Stimulated activated CD8-positive, alpha-beta memory T cell treated with anti-CD3 and anti-CD28 coated beads, Interleukin-4, amount 100 ng/mL, for 1 hour (primary cell): ENCODE measurements at regions not wholly inside any gene's neighbourhood (a gene's known extent, or its start where the extent isn't known, plus 50 kb on each side); places are given as distances from the start of the nearest gene placed in this dataset.

Experiments used
- DNase-seq, 2 donors: peaks; one replicate each; pipeline ENCODE4 v3.0.0-alpha.2; 2020; ENCODE audit warnings: low read depth in 2 of 2, low spot score in 1 of 2

DNA sequence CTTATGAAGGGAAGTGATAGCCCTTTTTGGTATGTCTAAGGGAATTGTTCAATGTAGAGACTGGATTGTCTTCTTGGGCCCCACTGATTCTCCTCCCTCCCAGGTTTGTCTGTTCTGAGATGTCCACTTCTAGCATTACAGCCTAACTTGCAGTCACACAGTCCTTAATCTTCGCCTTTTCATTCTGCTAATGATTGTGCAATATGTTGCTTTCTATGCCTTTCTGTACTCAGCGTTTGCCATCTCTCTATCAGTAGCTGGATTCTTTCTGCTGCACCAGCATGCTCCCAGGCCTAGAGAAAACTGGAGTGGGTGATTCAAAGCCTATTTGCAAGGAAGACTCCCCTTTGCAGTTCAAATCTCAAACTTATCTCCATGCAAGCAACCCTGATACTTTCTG, 307.5 kb upstream of the DACH1 start:
- no peak for DNase-seq

- no peak for DNase-seq
Measured at GRCh38 chr13:72170571-72170970, 303.6 kb upstream of the DACH1 start.

DNA sequence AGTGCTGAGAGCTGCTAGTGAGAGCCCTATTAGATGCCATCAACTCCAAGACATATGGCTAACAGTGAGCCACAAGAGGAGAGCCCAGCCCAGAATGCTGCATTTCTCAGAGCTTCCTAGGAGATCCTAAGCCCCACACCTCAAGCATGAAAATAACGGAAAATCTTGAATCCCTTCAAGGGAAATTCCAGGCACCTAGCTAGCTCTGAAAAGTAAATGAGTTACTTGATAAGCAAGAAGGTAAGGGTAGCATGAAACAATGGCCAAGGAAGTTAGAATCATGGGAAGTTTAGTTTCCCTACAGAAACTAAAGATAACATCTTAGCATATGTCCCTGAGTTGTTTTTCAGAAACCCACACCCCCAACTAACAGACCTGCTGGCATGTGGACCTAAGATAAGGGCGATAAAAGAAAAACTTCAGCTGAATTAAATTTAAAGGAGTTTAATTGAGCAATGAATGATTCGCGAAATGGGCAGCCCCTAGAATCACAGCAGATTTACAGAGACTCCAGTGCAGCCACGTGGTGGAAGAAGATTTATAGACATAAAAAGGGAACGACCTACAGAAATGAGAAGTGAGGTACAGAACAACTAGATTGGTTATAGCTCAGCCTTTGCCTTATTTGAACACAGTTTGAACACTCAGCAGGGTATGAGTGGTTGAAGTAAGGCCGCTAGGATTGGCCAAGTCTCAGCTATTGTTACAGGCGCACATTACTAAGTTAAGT, 301.3 kb upstream of the DACH1 start:
- DNase-seq = no peak

DNA sequence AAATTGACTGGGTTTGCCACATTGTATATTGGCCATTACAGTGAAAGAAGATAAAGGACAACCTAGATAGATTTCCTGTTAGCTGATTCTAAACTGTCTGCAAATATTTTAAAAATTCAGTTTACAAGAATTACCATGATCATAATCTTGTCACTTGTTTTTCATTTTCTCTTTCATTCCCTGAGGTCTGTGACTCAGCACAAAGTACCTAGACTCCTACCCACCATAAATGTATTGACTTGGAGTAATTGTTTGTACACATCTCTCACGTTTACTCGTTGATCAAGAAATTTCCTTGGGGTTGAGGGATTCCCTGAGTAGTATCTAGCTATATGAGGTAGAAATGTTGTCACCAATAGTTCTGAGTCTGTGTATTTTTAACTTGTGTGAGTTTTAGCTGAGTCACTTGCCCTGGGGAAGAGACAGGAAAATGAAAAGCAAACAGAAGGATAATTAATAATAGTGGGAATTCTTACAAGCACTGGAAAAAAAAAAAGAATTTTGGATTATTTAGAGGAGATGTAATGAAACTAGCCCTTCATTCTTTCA, 299.2 kb upstream of the DACH1 start:
- DNase-seq = no peak

DNA sequence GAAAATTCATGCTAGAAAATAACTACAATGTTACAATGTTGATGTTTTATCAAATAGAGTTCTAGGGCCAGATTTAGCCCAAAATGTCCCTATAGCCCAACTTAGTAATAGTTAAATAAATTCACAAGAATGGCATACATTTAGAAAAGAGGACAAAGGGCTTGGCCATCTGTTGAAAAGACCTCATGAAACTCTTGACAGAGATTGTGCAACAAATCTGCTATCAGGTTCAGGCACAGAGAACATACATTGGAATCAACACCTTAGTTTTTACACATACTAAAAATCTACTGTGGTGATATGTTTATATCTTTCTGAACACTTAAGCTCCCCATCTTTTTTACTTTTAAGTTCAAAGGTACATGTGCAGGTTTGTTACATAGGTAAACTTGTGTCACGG, 298.3 kb upstream of the DACH1 start:
- DNase-seq = no peak

GRCh38 chr13:72164811-72165210, 297.8 kb upstream of the DACH1 start:
- no peak for DNase-seq

GRCh38 chr13:72163678-72164077, 296.7 kb upstream of the DACH1 start:
- DNase-seq = no peak

GRCh38 chr13:72160977-72161376, 294.0 kb upstream of the DACH1 start:
- DNase-seq = no peak

DNA sequence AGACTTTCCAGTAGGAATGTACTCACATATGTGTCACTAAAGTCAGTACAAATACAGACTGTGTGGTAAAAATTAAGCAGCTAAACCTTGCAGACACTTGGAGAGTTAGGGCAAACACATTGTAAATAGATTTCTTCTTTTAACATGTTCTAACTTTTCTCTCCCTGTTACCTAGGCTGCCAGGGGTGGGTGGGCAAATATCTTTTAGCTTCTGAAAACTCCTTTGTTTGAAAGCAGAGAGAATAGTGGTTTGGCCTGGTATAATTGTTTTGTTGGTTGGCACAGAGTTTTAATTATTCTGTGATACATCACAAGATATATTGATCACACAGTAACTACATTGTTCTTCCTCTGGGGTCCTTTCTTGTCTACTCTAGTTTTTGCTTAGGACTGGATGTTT, 289.8 kb upstream of the DACH1 start:
- no peak for DNase-seq

GRCh38 chr13:72153272-72153671, 286.3 kb upstream of the DACH1 start:
- no peak for DNase-seq

- DNase-seq = no peak
Measured at GRCh38 chr13:72151241-72151640, 284.2 kb upstream of the DACH1 start.

DNA sequence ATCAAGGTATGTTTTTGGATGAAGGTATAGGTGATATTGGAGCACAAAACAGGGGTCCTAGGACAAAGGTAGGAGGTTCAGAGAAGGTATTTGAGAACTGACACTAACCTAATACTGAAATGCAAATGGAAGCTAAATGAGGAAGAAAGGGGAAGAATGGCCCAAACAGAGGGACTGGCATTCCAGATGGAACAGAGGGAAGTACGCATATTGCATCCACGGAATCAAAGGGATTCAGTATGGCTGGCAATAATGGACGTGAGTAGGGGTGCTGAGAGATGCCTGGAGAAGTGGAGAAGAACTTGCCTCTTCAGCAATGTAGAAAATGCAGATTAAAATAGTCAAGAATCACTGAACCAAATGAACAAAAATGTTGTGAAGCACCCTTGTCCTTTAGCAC, 283.5 kb upstream of the DACH1 start:
- DNase-seq = no peak

GRCh38 chr13:72149701-72150100, 282.7 kb upstream of the DACH1 start:
- no peak for DNase-seq

DNA sequence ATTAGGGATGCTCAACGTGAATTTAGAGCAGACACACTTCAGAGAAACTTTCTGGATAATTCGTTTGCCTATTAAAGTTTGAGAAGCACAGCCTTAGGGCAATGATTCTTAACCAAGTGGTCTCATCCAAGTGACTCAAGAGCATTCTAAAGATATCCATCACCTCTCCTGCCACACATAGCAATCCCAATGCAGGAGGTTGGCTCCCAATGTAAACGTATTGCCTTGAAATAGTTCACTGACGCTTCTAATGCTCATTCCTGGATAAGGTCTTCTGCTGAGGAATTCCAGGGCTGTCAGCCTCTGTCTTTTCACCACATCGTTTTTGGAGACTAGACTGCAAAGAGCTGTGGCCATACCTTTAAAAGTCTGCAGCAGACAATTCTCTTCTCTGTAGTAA, 279.8 kb upstream of the DACH1 start:
- no peak for DNase-seq

DNA sequence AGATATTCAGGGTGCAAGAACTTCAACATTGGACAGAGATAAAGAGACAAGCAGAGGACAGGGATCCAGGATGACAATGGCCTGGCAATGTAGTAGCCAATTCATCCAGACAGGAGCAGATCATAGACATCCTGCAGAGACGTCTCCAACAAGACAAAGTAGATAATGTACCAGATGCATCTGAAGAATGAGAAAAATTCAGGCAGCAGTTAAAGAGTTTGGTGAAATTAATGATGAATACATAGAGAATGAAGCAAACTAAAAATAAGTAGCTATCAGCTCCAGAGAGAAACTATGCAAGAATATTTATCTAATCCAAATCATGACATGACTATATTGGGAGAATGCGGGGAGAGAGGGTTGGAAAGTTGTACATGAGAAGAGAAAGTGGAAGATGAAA, 278.4 kb upstream of the DACH1 start:
- no peak for DNase-seq

DNA sequence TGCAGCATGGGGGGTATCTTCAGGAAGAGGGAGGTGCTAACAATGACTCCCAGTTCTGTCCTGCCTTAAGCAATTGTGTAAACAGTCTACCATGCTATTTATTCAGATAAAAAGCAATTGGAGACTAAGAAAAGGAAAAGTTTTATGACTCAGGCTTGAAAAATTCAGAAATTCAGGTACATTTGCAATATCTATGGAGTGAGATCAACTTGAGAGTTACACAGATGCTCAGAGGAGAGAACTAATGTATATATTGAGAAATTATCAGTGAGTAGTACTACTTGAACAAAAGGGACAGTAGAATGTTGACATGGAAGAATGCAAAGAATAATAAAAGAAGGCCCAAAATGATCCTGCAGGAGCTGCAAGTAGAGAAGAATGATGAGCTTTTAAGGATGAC, 277.6 kb upstream of the DACH1 start:
- no peak for DNase-seq

DNA sequence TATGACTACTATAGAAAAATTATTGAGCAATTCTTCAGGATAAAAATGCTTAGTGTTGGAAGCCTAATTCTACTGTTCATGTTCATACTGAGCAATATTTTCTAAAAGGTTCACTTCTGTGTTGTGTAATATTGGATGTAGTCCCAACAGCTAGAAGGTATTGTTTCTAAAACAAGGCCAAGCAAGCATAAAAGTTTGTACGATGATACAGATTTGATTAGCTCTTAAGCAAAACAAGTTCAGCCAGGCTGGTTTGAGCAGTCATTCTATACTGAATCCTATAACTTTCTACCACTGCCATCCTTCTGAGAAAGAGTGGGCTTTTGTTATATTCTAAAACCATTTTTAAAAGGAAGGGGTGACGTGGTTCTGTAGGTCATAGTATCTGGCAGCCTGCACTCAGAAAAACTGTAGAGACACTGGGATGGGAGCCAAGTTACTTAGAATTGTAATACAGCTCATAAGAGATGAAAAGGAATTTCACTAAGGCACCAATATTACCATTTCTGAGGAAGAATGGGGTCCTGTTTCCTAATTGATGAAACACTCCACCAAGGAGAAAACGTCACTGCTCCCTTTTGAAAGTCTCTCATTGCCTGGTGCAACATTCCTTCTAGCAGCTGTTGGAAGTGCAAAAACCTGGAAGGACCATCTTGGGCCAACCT, 275.0 kb upstream of the DACH1 start:
- no peak for DNase-seq

DNA sequence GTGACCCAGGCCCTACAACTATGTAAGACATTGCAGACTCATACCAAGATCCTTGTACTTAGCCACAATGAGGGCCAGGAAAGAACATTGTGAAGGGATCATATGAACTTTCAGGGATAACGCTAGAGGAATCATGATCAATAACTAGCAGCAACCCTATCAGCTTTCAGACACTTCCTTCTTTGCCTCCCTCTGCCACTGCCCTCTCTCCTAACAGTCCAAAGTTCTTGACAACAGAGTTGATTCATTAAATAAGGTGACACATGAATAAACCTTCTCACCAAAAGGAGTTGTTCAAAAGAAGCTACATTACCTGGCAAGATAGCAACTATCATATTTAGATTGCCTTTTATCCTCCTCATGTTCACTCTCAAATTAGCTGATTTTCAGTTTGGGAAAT, 272.2 kb upstream of the DACH1 start:
- DNase-seq = no peak

- DNase-seq = no peak
Measured at GRCh38 chr13:72132075-72132474, 265.1 kb upstream of the DACH1 start.

DNA sequence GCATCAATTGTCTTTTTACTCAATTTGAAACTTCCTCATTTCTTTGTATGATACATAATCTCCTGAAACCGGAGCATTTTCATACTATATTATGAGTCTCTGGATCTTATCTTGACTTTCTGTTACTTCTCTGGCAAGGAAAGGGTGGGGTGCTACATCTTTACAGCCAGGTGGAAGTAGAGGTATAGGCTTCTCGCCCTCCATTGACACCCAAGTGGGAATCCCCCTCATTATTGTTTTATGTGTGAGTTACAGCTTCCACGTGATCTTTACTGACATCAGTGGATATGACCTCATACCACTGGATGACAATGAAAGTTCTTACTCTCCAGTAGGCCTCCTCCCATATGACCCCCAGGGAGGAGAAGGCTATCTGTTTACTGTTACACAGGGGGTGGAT, 262.1 kb upstream of the DACH1 start:
- no peak for DNase-seq

DNA sequence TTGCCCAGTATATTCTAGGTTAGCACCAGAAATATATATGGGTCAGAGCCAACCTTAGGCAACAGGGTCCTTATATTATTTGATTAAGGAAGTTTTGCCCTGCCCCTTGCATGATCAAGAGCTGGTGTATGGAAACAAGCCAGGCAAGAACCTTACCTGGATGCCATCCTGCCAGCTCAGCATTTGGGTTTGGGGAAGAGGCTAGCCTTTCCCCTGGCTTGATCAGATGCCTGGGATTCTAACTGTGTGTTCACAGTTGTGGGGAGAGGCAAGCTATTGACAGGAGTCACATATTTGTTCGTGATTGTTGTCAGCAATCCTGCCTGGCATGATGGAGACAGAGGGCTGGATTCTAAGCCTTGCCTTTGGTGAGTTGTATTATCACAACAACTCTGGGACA, 260.0 kb upstream of the DACH1 start:
- DNase-seq = no peak

- DNase-seq = no peak
Measured at GRCh38 chr13:72126424-72126823, 259.4 kb upstream of the DACH1 start.

GRCh38 chr13:72125561-72125960, 258.6 kb upstream of the DACH1 start:
- no peak for DNase-seq
